Right hindlimb (tissue), 1 donor: ENCODE measurements at regions not wholly inside any gene's neighbourhood (a gene's known extent, or its start where the extent isn't known, plus 50 kb on each side); places are given as distances from the start of the nearest gene placed in this dataset.
"Not testable (repeated sequence)": the region's sequence is repeated elsewhere in the genome, so short reads cannot be mapped to it uniquely, and the experiment has no call there.

Experiments
- DNase-seq: peaks from one replicate; pipeline ENCODE4 v3.0.0-alpha.2; 2018

- DNase-seq: no peak
Measured at GRCh38 chr12:75827061-75827460, 204.5 kb downstream of the PHLDA1 start.

- DNase-seq: no peak
Measured at GRCh38 chr12:75825686-75826085, 205.9 kb downstream of the PHLDA1 start.

GRCh38 chr12:75823475-75823874 is 208.1 kb downstream of the PHLDA1 start:
- DNase-seq: no peak

GRCh38 chr12:75822416-75822815 is 209.2 kb downstream of the PHLDA1 start:
- DNase-seq: no peak

DNA sequence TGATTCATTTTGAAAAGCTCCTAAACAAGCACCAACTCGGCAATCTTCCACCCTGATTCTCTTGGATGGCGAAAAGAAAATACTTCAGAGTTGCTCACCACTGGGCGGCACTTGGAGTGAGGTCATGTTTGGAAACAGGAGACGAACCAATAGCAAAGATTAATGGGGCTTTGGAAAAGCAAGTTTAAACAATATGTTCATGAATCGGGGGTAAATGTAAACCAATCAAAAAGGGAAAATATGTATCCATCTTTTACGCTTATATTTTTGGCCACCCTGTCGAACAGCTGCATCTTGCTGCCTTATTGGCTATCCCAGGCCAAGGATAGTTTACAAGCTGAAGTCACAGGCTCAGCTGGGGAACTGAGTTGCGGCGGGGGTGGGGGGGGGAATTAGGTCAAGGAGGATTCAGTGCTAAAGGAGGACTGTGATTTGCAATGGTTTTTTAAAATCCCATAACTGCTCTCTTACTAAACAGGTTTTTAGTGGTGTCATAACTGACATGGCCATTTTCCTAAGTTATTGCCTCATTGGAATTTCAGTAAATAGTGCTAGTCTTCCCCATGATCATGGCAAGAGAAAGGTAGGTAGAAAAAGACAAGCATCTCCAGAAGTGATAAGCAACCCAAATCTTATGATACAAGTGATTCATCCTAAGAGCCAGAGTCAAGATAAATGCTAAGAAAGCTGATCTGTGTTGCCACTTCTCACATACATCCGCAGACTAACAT is 210.6 kb downstream of the PHLDA1 start:
- DNase-seq: peak; percentile 86

DNA sequence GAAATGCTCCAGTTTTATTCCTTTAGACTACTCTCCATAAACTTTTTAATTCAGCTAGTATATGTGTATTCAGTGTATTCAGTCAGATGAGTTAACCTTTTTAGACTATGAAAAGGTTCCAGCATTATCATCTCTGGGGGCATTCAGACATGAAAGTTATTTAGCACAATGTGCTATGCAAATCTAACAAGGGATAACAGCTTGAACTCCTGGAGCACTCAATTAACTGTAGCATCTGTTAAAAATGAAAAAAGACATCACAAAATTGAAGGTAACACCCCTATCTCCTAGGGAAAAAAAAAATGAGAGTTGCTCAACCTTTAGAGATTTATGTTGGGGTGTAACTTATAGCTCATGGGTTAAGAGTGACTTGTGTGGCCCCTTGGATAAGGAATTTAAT is 211.5 kb downstream of the PHLDA1 start:
- DNase-seq: no peak

DNA sequence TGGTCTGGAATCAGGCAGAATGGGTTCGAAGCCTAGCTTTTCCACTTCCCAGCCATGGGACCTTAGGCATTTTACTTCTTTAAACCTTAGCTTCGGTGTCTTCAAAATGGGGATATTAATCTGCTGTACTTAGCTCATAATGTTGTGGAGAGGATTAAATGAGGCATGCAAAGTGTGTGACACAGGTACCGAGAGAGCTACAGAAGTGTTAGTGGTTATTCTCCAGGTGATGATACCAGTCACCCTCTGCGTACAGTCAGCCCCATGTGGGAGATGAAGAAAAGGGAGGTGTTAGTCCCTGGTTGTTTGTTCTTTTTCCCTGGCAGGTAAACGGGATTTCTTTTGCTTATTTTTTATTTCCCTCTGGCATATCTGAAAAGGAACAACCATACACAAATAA is 212.1 kb downstream of the PHLDA1 start:
- no peak for DNase-seq

GRCh38 chr12:75818863-75819262 is 212.7 kb downstream of the PHLDA1 start:
- DNase-seq: no peak

DNA sequence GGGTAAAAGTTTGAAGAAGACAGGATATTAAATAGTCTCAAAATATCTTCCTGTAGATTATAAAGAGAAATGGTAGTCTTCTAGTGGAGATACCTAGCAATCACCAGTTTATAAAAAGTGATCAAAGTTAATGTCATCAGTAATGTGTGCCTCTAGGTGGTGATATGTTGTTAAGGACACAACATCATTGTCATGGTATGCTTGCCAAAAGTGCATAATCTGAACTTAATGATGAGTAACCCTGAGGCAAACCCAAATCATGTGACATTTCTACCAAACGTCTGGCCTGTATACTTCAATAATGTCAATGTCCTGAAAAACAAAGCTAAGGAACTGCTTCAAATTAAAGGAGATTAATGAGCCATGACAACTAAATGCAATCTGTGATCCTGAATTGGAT is 214.7 kb downstream of the PHLDA1 start:
- DNase-seq: no peak

DNA sequence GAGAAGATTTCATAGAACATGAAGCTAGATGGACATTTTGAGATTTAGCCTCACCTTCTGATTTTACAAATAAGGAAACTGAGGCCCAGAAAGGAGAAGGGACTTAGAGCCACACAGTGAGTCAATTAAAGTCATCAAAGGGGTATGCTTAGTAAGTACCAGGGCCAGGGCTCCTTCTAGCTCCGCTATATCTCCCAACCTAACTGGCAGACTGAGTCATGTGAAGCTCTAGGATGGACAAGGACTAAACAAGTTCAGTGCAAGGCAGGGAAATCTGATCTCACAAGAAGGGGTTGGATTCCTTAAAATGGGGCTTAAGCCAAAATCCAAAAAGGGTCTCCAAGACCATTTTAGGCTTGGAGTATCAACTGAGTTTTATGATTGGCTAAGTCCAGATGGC is 215.8 kb downstream of the PHLDA1 start:
- no peak for DNase-seq

GRCh38 chr12:75814851-75815754 is 216.5 kb downstream of the PHLDA1 start:
- peak; percentile 71 for DNase-seq

- no peak for DNase-seq
Measured at GRCh38 chr12:75813072-75813471, 218.5 kb downstream of the PHLDA1 start.

- peak; percentile 42 for DNase-seq
Measured at GRCh38 chr12:75812271-75813018, 219.1 kb downstream of the PHLDA1 start.

DNA sequence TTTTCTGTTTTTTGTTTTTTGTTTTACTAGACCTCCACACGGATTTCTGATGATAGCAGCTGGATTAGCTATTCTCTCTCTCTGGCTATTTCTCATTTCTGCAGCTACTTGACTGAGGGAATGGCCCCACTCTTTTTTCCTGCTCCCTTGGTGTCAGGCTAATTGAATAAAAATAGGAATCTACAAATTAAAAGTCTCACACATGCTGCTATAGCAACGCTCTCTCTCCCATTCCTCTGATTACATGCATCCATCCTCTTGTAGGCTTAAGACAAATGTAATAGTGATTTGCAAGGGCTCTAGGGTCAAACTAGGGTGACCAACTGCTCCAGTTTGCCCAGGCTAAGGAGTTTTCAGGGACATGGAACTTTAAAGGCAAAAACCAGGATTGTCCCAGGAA is 221.8 kb downstream of the PHLDA1 start:
- no peak for DNase-seq

- no peak for DNase-seq
Measured at GRCh38 chr12:75807494-75807893, 224.1 kb downstream of the PHLDA1 start.

GRCh38 chr12:75805905-75806304 is 225.7 kb downstream of the PHLDA1 start:
- DNase-seq: no peak

- no peak for DNase-seq
Measured at GRCh38 chr12:75805320-75805719, 226.3 kb downstream of the PHLDA1 start.

- DNase-seq: no peak
Measured at GRCh38 chr12:75798136-75798926, 233.2 kb downstream of the PHLDA1 start.

- DNase-seq: no peak
Measured at GRCh38 chr12:75795125-75795524, 236.5 kb downstream of the PHLDA1 start.

DNA sequence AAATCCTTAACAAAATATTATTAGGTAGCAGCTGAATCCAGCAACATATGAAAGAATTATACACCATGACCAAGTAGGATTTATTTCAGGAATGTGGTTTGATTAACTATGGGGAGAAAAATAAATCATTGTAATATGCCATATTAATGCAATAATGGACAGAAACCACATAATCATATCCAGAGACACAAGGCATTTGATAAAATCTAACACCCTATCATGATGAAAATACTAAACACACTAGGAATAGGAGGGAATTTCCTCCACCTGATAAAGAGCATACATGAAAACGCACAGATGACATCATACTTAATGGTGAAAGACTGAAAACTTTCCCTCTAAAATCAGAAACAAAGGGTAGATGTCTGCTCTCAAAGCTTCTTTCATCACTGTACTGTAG is 238.9 kb downstream of the PHLDA1 start:
- DNase-seq: no peak

DNA sequence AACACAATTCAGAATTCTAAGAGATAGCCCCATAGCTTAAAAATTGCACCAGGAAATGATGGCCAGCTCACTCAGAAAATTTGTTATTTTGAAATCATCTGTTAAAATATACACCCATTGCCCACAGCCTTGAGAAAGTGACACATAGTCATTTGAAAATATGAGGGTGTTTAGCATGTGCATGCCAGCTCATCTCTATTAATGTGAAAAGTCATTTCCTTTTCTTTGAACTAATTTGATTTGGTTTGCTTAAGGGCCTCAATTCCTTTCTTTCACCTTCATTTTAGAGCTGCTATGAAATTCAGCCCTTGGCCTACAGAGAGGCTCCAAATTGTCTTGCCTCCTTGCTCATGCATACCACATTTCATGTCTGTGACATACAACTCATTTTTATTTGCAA is 241.4 kb downstream of the PHLDA1 start:
- no peak for DNase-seq

DNA sequence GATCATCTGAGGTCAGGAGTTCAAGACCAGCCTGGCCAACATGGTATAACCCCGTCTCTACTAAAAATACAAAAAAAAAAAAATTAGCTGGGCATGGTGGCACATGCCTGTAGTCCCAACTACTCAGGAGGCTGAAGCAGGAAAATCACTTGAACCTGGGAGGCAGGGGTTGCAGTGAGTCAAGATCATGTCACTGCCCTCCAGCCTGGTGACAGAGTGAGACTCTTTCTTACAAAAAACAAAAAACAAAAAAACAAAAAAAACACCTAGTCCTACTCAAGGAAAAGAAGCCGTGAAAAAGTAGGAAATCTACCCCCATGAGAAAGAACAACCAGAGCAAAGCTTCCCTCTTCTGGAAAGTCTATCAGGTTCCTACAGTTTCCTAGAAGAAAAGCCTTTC is 244.4 kb downstream of the PHLDA1 start:
- DNase-seq: not testable (repeated sequence)

DNA sequence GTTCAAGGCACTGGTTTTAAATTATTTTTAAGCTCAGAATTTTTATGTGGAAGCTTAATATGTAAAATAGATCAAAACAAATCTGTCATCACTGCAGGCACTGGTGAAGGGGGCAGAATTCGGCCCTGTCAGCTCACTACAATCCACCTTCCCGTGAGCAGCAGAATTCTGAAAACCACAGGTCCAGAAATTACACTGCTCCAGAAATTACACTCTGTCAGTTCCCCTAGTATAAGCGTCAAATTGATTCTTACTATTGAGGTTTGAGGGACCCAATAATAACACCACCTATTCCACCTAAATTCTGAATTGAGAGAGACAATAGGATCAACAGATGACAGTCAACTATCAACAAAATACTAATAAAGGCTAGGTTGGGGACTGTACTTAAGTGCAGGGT is 245.5 kb downstream of the PHLDA1 start:
- DNase-seq: no peak
